ENCODE measurements at regions not wholly inside any gene's neighbourhood (a gene's known extent, or its start where the extent isn't known, plus 50 kb on each side); places are given as distances from the start of the nearest gene placed in this dataset.

GRCh38 chr1:186518395-186518794, 57.5 kb upstream of the PDC start:
- Histone ChIP-seq H3K27me3 (ENCODE audit: control insufficient read depth, insufficient read depth) (no peaks in the 10 kb centered on the region), H3K27ac (ENCODE audit: low read length) (no peak overlapping the region), H3K4me1 (ENCODE audit: control insufficient read depth, insufficient read depth, low read length) (no peaks in the 10 kb centered on the region), H3K9me3 (ENCODE audit: control insufficient read depth, low read length) (no peaks in the 10 kb centered on the region), H3K4me3 (ENCODE audit: low read length) (no peak overlapping the region)
- ATAC-seq: no peak
- intact Hi-C loops (cut with DNase I): no loop called here
- DNase-seq: no peak

DNA sequence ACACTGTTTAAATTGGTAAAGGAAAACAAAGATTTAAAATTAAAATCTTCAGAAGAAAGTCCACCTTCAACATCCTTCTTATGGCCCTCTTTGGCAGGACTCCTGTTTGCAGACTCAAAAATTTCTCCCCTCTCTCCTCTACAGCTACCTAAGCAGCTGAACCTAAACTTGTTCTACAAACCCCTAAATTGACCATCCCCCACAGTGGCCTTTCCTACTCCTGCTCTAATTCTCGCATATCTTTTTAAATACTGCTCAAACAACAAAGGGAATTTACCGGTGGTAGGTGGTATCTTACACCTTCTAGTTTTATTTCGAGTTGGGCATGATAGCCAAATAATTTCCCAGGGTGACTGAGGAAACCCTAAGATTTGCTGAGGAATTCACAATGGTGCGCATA, 53.5 kb upstream of the PDC start:
- no peak for DNase-seq
- no peak overlapping the region for H3K27ac ChIP-seq (ENCODE audit: low read length)
- intact Hi-C loops (cut with DNase I): no loop called here
- WGBS: 79% methylated on average over 4 of the region's 4 CpGs
- no peak for ATAC-seq
- H3K27me3 ChIP-seq (ENCODE audit: control insufficient read depth, insufficient read depth): no peaks in the 10 kb centered on the region
- no peak overlapping the region for H3K4me3 ChIP-seq (ENCODE audit: low read length)
- H3K4me1 ChIP-seq (ENCODE audit: control insufficient read depth, insufficient read depth, low read length): no peaks in the 10 kb centered on the region
- H3K9me3 ChIP-seq (ENCODE audit: control insufficient read depth, low read length): no peaks in the 10 kb centered on the region

GRCh38 chr1:186513526-186513925, 52.6 kb upstream of the PDC start:
- intact Hi-C loops (cut with DNase I): no loop called here
- no peaks in the 10 kb centered on the region for H3K27me3 ChIP-seq (ENCODE audit: control insufficient read depth, insufficient read depth)
- H3K4me1 ChIP-seq (ENCODE audit: control insufficient read depth, insufficient read depth, low read length): no peaks in the 10 kb centered on the region
- 84% methylated on average over 3 of the region's 3 CpGs for WGBS
- ATAC-seq (no peak), DNase-seq (no peak)
- no peak overlapping the region for H3K27ac ChIP-seq (ENCODE audit: low read length)
- H3K9me3 ChIP-seq (ENCODE audit: control insufficient read depth, low read length): no peaks in the 10 kb centered on the region
- no peak overlapping the region for H3K4me3 ChIP-seq (ENCODE audit: low read length)

DNA sequence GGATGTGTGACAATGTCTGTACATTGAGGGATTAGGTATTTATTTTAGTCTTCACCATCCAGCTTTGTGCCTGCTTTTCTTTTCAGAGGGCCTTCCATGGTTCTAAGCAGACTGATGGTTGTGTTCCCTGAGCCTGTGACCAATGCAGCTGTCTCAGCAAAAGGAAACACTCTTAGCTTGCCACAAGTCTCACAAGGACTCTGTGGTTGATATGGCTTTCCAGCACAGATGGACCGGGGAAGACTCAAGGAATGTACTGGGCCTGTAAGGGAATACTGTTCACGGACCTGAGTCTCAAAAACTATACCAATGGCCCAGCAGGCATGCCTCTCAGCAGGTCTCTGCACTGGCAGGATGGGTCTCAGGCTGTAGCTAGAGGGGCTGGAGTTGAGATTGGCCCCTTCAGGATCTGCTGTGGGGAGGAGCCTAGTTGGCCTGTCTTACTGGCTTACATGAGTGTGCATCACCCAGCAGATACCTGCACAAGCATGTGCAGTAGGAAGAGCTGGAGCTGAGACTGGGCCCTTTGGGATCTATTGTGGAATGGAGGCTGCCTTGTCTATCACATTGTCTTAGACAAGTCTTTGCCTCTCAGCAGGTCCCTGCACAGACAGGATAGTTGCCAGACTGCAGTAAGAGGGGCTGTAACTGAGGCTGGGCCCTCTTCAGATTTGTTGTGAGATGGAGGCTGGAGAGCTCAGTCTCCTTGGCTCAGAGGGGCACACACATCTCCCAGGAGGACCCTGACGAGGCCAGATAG, 52.0 kb upstream of the PDC start:
- no peaks in the 10 kb centered on the region for H3K9me3 ChIP-seq (ENCODE audit: control insufficient read depth, low read length)
- intact Hi-C loops (cut with DNase I): no loop called here
- DNase-seq (no peak), ATAC-seq (no peak)
- H3K4me1 ChIP-seq (ENCODE audit: control insufficient read depth, insufficient read depth, low read length): no peaks in the 10 kb centered on the region
- H3K27me3 ChIP-seq (ENCODE audit: control insufficient read depth, insufficient read depth): no peaks in the 10 kb centered on the region
- H3K27ac ChIP-seq (ENCODE audit: low read length): no peak overlapping the region
- 89% methylated on average over 3 of the region's 3 CpGs for WGBS
- H3K4me3 ChIP-seq (ENCODE audit: low read length): no peak overlapping the region

DNA sequence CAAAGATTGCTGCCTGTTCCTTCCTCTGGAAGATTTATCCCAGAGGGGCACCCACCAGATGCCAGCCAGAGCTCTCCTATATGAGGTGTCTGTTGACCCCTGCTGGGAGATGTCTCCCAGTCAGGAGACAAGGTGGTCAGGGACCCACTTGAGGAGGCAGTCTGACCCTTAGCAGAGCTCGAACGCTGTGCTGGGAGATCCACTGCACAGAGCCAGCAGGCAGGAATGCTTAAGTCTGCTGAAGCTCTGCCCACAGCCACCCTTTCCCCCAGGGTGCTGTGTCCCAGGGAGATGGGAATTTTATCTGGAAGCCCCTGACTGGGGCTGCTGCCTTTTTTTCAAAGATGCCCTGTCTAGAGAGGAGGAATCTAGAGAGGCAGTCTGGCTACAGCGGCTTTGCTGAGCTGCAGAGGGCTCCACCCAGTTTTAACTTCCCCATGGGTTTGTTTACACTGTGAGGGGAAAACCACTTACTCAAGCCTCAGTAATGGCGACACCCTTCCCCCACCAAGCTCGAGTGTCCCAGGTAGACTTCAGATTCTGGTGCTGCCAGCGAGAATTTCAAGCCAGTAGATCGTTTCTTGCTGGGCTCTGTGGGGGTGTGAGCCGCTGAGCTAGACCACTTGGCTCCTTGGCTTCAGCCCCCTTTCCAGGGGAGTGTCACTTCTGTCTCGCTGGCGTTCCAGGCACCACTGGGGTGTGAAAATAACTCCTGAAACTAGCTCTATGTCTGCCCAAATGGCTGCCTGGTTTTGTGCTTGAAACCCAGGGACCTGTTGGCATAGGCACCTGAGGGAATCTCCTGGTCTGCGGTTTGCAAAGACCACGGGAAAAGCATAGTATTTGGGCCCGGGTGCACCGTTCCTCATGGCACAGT, 51.1 kb upstream of the PDC start:
- Histone ChIP-seq H3K4me1 (ENCODE audit: control insufficient read depth, insufficient read depth, low read length) (no peaks in the 10 kb centered on the region), H3K27ac (ENCODE audit: low read length) (no peak overlapping the region), H3K4me3 (ENCODE audit: low read length) (no peak overlapping the region), H3K27me3 (ENCODE audit: control insufficient read depth, insufficient read depth) (no peaks in the 10 kb centered on the region), H3K9me3 (ENCODE audit: control insufficient read depth, low read length) (no peaks in the 10 kb centered on the region)
- ATAC-seq (no peak), DNase-seq (peak in 1 of 3 donors; percentile 33)
- WGBS: 71% methylated on average over 14 of the region's 14 CpGs
- intact Hi-C loops (cut with DNase I): no loop called here
